ENCODE measurements at regions not wholly inside any gene's neighbourhood (a gene's known extent, or its start where the extent isn't known, plus 50 kb on each side); places are given as distances from the start of the nearest gene placed in this dataset.
"Not testable (repeated sequence)": the region's sequence is repeated elsewhere in the genome, so short reads cannot be mapped to it uniquely, and the experiment has no call there.

DNA sequence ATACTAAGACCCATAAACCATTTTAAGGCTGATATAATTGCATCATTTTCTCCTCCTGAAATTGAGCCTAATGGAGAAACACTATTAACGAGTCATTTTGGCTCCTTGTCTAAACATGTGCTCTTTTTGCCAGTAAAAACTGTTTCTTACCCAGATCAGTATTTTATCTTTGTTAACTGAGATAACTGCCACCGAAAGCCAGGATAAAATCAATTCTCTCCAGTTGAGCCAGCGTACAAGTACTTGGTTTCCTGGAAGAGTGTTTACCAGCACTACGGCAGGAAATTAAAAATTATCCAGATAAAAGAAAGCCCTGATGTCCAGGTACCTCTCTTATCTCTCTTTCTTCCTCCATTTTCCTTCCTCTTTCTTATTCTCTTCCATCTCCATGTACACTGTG, 330.2 kb downstream of the TSPY10 start:
- intact Hi-C loops (cut with DNase I), result not testable (repeated sequence)
- ATAC-seq (ENCODE audit: poor library complexity), result peak; percentile 45

DNA sequence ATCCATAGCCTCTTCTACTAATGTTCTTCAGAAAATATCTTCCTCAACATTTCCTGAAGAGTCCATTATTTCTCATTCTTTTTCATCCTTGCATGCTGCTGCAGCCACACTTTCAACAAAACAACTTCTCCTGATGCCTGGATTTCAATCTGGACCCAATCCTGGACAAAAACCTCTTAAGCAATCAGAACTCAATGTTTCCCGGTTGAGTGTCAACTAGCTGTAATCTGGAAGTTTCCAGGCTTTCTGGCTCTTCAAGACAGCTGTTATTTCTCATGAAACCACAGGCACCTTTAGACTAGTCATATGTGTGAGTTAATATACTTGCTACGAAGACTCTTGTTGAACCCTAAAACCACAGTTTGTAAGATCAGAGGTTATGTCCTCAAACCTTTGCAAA, 330.7 kb downstream of the TSPY10 start:
- DNase-seq; intact Hi-C loops (cut with DNase I): not testable (repeated sequence)
- peak; percentile 52 for ATAC-seq (ENCODE audit: poor library complexity)

More for the DNA sequence above, 330.2 kb downstream of the TSPY10 start:
- not testable (repeated sequence) for DNase-seq
